Loucy (cell line): ENCODE measurements at regions not wholly inside any gene's neighbourhood (a gene's known extent, or its start where the extent isn't known, plus 50 kb on each side); places are given as distances from the start of the nearest gene placed in this dataset.

Experiments used
- H2AFZ ChIP-seq: fragments of 200-600 bp; sonication (generic); 2 replicates; pipeline ENCODE4 v1.6.0; 2016; ENCODE audit warnings: antibody characterized with exemption, mild to moderate bottlenecking, low read length, moderate library complexity
- H3F3A ChIP-seq: fragments of 200-600 bp; 2 replicates; pipeline ENCODE4 v1.6.0; 2016; ENCODE audit warnings: antibody characterized with exemption, low read depth, mild to moderate bottlenecking
- H3K27me3 ChIP-seq: fragments of 200-600 bp; sonication (generic); 2 replicates; pipeline ENCODE4 v1.6.1; 2014; ENCODE audit warnings: low read length, mild to moderate bottlenecking; ENCODE audit not compliant: insufficient read depth, poor library complexity, severe bottlenecking
- H3K36me3 ChIP-seq: fragments of 200-600 bp; sonication (generic); 2 replicates; pipeline ENCODE4 v1.6.1; 2016; ENCODE audit warnings: low read length; ENCODE audit not compliant: insufficient read depth
- H3K4me1 ChIP-seq: fragments of 200-600 bp; sonication (generic); 2 replicates; pipeline ENCODE4 v1.5.1; 2014; ENCODE audit warnings: low read length, mild to moderate bottlenecking; ENCODE audit not compliant: insufficient read depth, poor library complexity, severe bottlenecking
- H3K4me2 ChIP-seq: fragments of 200-600 bp; sonication (generic); 2 replicates; pipeline ENCODE4 v1.6.0; 2014; ENCODE audit warnings: antibody characterized with exemption, low read length, low read depth, mild to moderate bottlenecking; ENCODE audit not compliant: poor library complexity, severe bottlenecking
- H3K4me3 ChIP-seq: fragments of 200-600 bp; sonication (generic); 2 replicates; pipeline ENCODE4 v1.5.1; 2014; ENCODE audit warnings: low read length, mild to moderate bottlenecking, mixed read lengths; ENCODE audit not compliant: poor library complexity, severe bottlenecking
- H3K79me2 ChIP-seq: fragments of 200-600 bp; sonication (generic); 2 replicates; pipeline ENCODE4 v1.6.1; 2014; ENCODE audit warnings: low read length; ENCODE audit not compliant: insufficient read depth
- H3K9ac ChIP-seq: fragments of 200-600 bp; sonication (generic); 2 replicates; pipeline ENCODE4 v1.6.0; 2014; ENCODE audit warnings: mild to moderate bottlenecking, low read depth, low read length, moderate library complexity; ENCODE audit not compliant: poor library complexity, severe bottlenecking
- H3K9me2 ChIP-seq: fragments of 200-600 bp; sonication (generic); replicated peaks from 2 replicates; pipeline ENCODE4 v1.6.1; 2016; ENCODE audit warnings: low read depth, low read length, mixed read lengths
- H3K9me3 ChIP-seq: fragments of 200-600 bp; sonication (generic); 2 replicates; pipeline ENCODE4 v1.6.1; 2014; ENCODE audit warnings: mild to moderate bottlenecking, antibody characterized with exemption, low read length, low read depth; ENCODE audit not compliant: insufficient read depth
- H4K20me1 ChIP-seq: fragments of 200-600 bp; sonication (generic); 2 replicates; pipeline ENCODE4 v1.6.0; 2014; ENCODE audit warnings: antibody characterized with exemption, low read length, mild to moderate bottlenecking; ENCODE audit not compliant: insufficient read depth, poor library complexity, severe bottlenecking
- EZH2phosphoT487 ChIP-seq: fragments of 200-600 bp; IDR thresholded peaks from 2 replicates; pipeline ENCODE4 v1.6.1; 2018; ENCODE audit warnings: antibody characterized with exemption, mild to moderate bottlenecking, moderate library complexity, borderline replicate concordance
- TF ChIP-seq, protein P1 (sequence below): fragments of 200-600 bp; sonication (generic); conservative IDR thresholded peaks from 2 replicates; pipeline ENCODE4 v1.5.1; 2014; ENCODE audit warnings: mild to moderate bottlenecking, antibody characterized with exemption, low read length

DNA sequence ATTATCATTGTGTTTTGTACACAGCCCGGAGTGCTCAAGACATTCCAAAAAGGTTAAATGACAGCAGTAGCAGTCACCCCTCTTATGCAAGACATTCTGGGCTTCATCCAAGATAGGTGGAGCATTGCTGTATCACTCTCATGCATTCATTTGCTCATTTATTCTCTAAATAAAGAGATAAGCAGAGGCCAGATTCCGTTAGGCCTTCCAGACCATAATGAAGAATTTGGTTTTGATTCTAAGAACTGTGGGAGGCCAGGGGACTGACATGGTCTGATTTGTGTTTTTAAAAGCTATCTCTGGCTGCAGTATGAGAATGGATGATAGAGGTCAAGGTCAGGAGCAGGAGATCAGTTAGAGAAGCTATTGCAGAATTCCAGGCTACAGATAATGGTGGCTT lies 145.8 kb downstream of the KCNRG start:
- Histone ChIP-seq H3K4me2 (no peak overlapping the region), H3K4me1 (no peaks in the 10 kb centered on the region), H4K20me1 (no peaks in the 10 kb centered on the region), H2AFZ (no peak overlapping the region), H3K27me3 (no peaks in the 10 kb centered on the region), H3K36me3 (no peaks in the 10 kb centered on the region), H3K4me3 (no peak overlapping the region), H3K9ac (no peak overlapping the region), H3F3A (no peaks in the 10 kb centered on the region), H3K9me2 (no peaks in the 10 kb centered on the region), H3K9me3 (no peaks in the 10 kb centered on the region), H3K79me2 (no peaks in the 10 kb centered on the region)
- TF ChIP-seq EZH2phosphoT487: no peak
- TF ChIP-seq, protein P1, sequence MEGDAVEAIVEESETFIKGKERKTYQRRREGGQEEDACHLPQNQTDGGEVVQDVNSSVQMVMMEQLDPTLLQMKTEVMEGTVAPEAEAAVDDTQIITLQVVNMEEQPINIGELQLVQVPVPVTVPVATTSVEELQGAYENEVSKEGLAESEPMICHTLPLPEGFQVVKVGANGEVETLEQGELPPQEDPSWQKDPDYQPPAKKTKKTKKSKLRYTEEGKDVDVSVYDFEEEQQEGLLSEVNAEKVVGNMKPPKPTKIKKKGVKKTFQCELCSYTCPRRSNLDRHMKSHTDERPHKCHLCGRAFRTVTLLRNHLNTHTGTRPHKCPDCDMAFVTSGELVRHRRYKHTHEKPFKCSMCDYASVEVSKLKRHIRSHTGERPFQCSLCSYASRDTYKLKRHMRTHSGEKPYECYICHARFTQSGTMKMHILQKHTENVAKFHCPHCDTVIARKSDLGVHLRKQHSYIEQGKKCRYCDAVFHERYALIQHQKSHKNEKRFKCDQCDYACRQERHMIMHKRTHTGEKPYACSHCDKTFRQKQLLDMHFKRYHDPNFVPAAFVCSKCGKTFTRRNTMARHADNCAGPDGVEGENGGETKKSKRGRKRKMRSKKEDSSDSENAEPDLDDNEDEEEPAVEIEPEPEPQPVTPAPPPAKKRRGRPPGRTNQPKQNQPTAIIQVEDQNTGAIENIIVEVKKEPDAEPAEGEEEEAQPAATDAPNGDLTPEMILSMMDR: no peak

GRCh38 chr13:50162001-50162400 lies 146.8 kb downstream of the KCNRG start:
- no peaks in the 10 kb centered on the region for H3K9me3 ChIP-seq
- H3K79me2 ChIP-seq: no peaks in the 10 kb centered on the region
- H3K9me2 ChIP-seq: no peaks in the 10 kb centered on the region
- no peak overlapping the region for H3K9ac ChIP-seq
- TF ChIP-seq, protein P1: no peak
- TF ChIP-seq EZH2phosphoT487: no peak
- H3K36me3 ChIP-seq: no peaks in the 10 kb centered on the region
- no peaks in the 10 kb centered on the region for H3K4me1 ChIP-seq
- H3K4me3 ChIP-seq: no peak overlapping the region
- H3K27me3 ChIP-seq: no peaks in the 10 kb centered on the region
- no peak overlapping the region for H2AFZ ChIP-seq
- no peaks in the 10 kb centered on the region for H3F3A ChIP-seq
- H4K20me1 ChIP-seq: no peaks in the 10 kb centered on the region
- no peak overlapping the region for H3K4me2 ChIP-seq

DNA sequence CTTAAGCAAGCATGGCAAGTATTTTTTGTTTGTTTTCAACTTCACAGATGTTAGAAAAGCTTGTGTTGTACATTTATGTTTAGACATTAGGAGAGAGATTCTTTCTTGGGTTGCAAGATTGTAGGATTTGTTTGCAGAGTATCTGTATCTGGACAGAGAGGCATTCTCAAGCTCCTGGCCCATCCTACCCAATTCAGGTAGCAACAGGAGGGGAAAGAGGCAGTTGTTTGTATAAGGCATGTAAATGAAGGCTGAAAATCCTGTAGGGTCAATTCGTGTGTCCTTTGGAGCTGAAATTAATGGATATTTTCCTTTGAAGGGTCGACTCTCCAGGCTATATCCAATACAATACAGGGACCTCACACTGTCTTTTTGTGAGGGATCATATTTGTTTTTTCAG lies 147.3 kb downstream of the KCNRG start:
- Histone ChIP-seq H3K9me2 (no peaks in the 10 kb centered on the region), H3F3A (no peaks in the 10 kb centered on the region), H4K20me1 (no peaks in the 10 kb centered on the region), H3K9me3 (no peaks in the 10 kb centered on the region), H3K36me3 (no peaks in the 10 kb centered on the region), H3K4me3 (no peak overlapping the region), H3K4me2 (no peak overlapping the region), H3K27me3 (no peaks in the 10 kb centered on the region), H3K9ac (no peak overlapping the region), H3K79me2 (no peaks in the 10 kb centered on the region), H2AFZ (no peak overlapping the region), H3K4me1 (no peaks in the 10 kb centered on the region)
- TF ChIP-seq, protein P1: no peak
- no peak for TF ChIP-seq EZH2phosphoT487
